MG63 (cell line): ENCODE measurements at regions not wholly inside any gene's neighbourhood (a gene's known extent, or its start where the extent isn't known, plus 50 kb on each side); places are given as distances from the start of the nearest gene placed in this dataset.
A peak's percentile ranks its signal among the peaks of the same experiment; 100 is the strongest.

Experiments
- DNase-seq: peaks from one replicate; pipeline ENCODE4 v3.0.0-alpha.2; 2020
- H3K27me3 ChIP-seq: fragments of 250-450 bp; sonication (Bioruptor Pico); 2 replicates; pipeline ENCODE4 v1.5.1; 2020; ENCODE audit warnings: mild to moderate bottlenecking, moderate library complexity
- H3K36me3 ChIP-seq: fragments of 250-450 bp; sonication (Bioruptor Pico); 2 replicates; pipeline ENCODE4 v1.5.1; 2020; ENCODE audit warnings: mild to moderate bottlenecking, moderate library complexity
- H3K4me3 ChIP-seq: fragments of 250-450 bp; sonication (Bioruptor Pico); 2 replicates; pipeline ENCODE4 v1.5.1; 2020; ENCODE audit warnings: mild to moderate bottlenecking, moderate library complexity
- H3K9me3 ChIP-seq: fragments of 250-450 bp; sonication (Bioruptor Pico); 2 replicates; pipeline ENCODE4 v1.5.1; 2020; ENCODE audit warnings: mild to moderate bottlenecking, moderate library complexity

- Histone ChIP-seq H3K27me3 (no peaks in the 10 kb centered on the region), H3K9me3 (no peaks in the 10 kb centered on the region), H3K4me3 (no peak overlapping the region), H3K36me3 (no peaks in the 10 kb centered on the region)
- no peak for DNase-seq
Observed at GRCh38 chr3:31284776-31285175, 247.9 kb upstream of the STT3B start.

- Histone ChIP-seq H3K36me3 (no peaks in the 10 kb centered on the region), H3K9me3 (no peaks in the 10 kb centered on the region), H3K27me3 (no peaks in the 10 kb centered on the region), H3K4me3 (no peak overlapping the region)
- no peak for DNase-seq
Observed at GRCh38 chr3:31285833-31286486, 246.8 kb upstream of the STT3B start.

- Histone ChIP-seq H3K4me3 (no peak overlapping the region), H3K36me3 (no peaks in the 10 kb centered on the region), H3K9me3 (no peaks in the 10 kb centered on the region), H3K27me3 (no peaks in the 10 kb centered on the region)
- no peak for DNase-seq
Observed at GRCh38 chr3:31288224-31288623, 244.5 kb upstream of the STT3B start.

GRCh38 chr3:31288641-31289100 lies 244.1 kb upstream of the STT3B start:
- Histone ChIP-seq H3K36me3 (no peaks in the 10 kb centered on the region), H3K9me3 (no peaks in the 10 kb centered on the region), H3K4me3 (no peak overlapping the region), H3K27me3 (no peaks in the 10 kb centered on the region)
- DNase-seq = peak; percentile 35

GRCh38 chr3:31289584-31289983 lies 243.1 kb upstream of the STT3B start:
- H3K27me3 ChIP-seq = no peaks in the 10 kb centered on the region
- DNase-seq = no peak
- H3K9me3 ChIP-seq = no peaks in the 10 kb centered on the region
- no peak overlapping the region for H3K4me3 ChIP-seq
- no peaks in the 10 kb centered on the region for H3K36me3 ChIP-seq

GRCh38 chr3:31290046-31290445 lies 242.7 kb upstream of the STT3B start:
- no peak for DNase-seq
- Histone ChIP-seq H3K36me3 (no peaks in the 10 kb centered on the region), H3K4me3 (no peak overlapping the region), H3K9me3 (no peaks in the 10 kb centered on the region), H3K27me3 (no peaks in the 10 kb centered on the region)

- no peaks in the 10 kb centered on the region for H3K27me3 ChIP-seq
- no peaks in the 10 kb centered on the region for H3K9me3 ChIP-seq
- no peak overlapping the region for H3K4me3 ChIP-seq
- H3K36me3 ChIP-seq = no peaks in the 10 kb centered on the region
- DNase-seq = no peak
Observed at GRCh38 chr3:31291818-31292217, 240.9 kb upstream of the STT3B start.

- no peaks in the 10 kb centered on the region for H3K36me3 ChIP-seq
- H3K27me3 ChIP-seq = no peaks in the 10 kb centered on the region
- no peaks in the 10 kb centered on the region for H3K9me3 ChIP-seq
- H3K4me3 ChIP-seq = no peak overlapping the region
- DNase-seq = no peak
Observed at GRCh38 chr3:31294430-31295149, 238.1 kb upstream of the STT3B start.

- H3K9me3 ChIP-seq = no peaks in the 10 kb centered on the region
- no peaks in the 10 kb centered on the region for H3K36me3 ChIP-seq
- DNase-seq = no peak
- no peaks in the 10 kb centered on the region for H3K27me3 ChIP-seq
- H3K4me3 ChIP-seq = no peak overlapping the region
Observed at GRCh38 chr3:31295150-31295765, 237.5 kb upstream of the STT3B start.

- no peaks in the 10 kb centered on the region for H3K36me3 ChIP-seq
- DNase-seq = no peak
Observed at GRCh38 chr3:31297726-31298298, 234.9 kb upstream of the STT3B start.

GRCh38 chr3:31300456-31301443 lies 232.0 kb upstream of the STT3B start:
- no peak overlapping the region for H3K4me3 ChIP-seq
- no peaks in the 10 kb centered on the region for H3K27me3 ChIP-seq
- H3K36me3 ChIP-seq = no peaks in the 10 kb centered on the region
- no peak for DNase-seq
- no peaks in the 10 kb centered on the region for H3K9me3 ChIP-seq

More at GRCh38 chr3:31297726-31298298, 234.9 kb upstream of the STT3B start:
- H3K27me3 ChIP-seq = no peaks in the 10 kb centered on the region
- H3K4me3 ChIP-seq = no peak overlapping the region
- no peaks in the 10 kb centered on the region for H3K9me3 ChIP-seq

GRCh38 chr3:31302343-31302742 lies 230.4 kb upstream of the STT3B start:
- Histone ChIP-seq H3K4me3 (no peak overlapping the region), H3K27me3 (no peaks in the 10 kb centered on the region), H3K36me3 (no peaks in the 10 kb centered on the region), H3K9me3 (no peaks in the 10 kb centered on the region)
- no peak for DNase-seq

- Histone ChIP-seq H3K9me3 (no peaks in the 10 kb centered on the region), H3K36me3 (no peaks in the 10 kb centered on the region), H3K4me3 (no peak overlapping the region), H3K27me3 (no peaks in the 10 kb centered on the region)
- DNase-seq = no peak
Observed at GRCh38 chr3:31305340-31305739, 227.4 kb upstream of the STT3B start.

- Histone ChIP-seq H3K36me3 (no peaks in the 10 kb centered on the region), H3K27me3 (no peaks in the 10 kb centered on the region), H3K9me3 (no peaks in the 10 kb centered on the region), H3K4me3 (no peak overlapping the region)
- no peak for DNase-seq
Observed at GRCh38 chr3:31307131-31307785, 225.5 kb upstream of the STT3B start.

GRCh38 chr3:31311559-31311958 lies 221.2 kb upstream of the STT3B start:
- H3K4me3 ChIP-seq = no peak overlapping the region
- no peak for DNase-seq
- no peaks in the 10 kb centered on the region for H3K9me3 ChIP-seq
- no peaks in the 10 kb centered on the region for H3K27me3 ChIP-seq
- no peaks in the 10 kb centered on the region for H3K36me3 ChIP-seq

- no peak for DNase-seq
- H3K4me3 ChIP-seq = no peak overlapping the region
- no peaks in the 10 kb centered on the region for H3K9me3 ChIP-seq
- no peaks in the 10 kb centered on the region for H3K36me3 ChIP-seq
- H3K27me3 ChIP-seq = no peaks in the 10 kb centered on the region
Observed at GRCh38 chr3:31312400-31312799, 220.3 kb upstream of the STT3B start.
